IMR-90 (cell line): ENCODE measurements at regions not wholly inside any gene's neighbourhood (a gene's known extent, or its start where the extent isn't known, plus 50 kb on each side); places are given as distances from the start of the nearest gene placed in this dataset.

Experiments
- POLR2A ChIP-seq: IDR thresholded peaks from 2 replicates; pipeline ENCODE4 v1.6.1; 2012; ENCODE audit warnings: mild to moderate bottlenecking, low read depth, low read length
- RCOR1 ChIP-seq: IDR thresholded peaks from 2 replicates; pipeline ENCODE4 v1.6.1; 2012; ENCODE audit warnings: mild to moderate bottlenecking, low read length, improper control_type of control experiment; ENCODE audit not compliant: insufficient replicate concordance
- SMC3 ChIP-seq: fragments of 150-350 bp; IDR thresholded peaks from 2 replicates; pipeline ENCODE4 v1.6.1; 2016; ENCODE audit warnings: low read depth, mild to moderate bottlenecking, antibody characterized with exemption, low read length, moderate library complexity
- TF ChIP-seq, protein P1 (sequence below): conservative IDR thresholded peaks from 2 replicates; pipeline ENCODE4 v1.5.1; 2012; ENCODE audit warnings: mild to moderate bottlenecking, low read depth, low read length, improper control_type of control experiment

DNA sequence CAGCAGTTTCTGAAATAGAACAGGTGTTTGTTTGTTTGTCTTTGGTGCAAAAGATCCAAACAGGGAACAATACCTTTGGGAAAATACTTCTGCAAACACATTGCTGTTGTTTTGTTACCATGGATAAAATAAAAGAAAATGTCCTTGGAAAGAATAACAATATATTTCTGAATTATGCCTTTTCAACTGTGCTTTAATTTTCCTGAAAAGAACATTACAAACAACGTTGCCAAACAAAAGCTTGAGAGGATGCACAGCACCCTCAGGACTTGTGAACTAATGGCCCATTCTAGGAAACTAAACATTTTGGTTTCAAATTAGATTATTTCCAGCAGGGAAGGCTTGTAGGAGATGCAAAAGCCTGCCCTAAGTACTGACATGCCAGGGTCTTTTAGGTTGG, 967.2 kb downstream of the TLE4 start:
- TF ChIP-seq SMC3 (no peak), RCOR1 (no peak), POLR2A (no peak)
- TF ChIP-seq, protein P1, sequence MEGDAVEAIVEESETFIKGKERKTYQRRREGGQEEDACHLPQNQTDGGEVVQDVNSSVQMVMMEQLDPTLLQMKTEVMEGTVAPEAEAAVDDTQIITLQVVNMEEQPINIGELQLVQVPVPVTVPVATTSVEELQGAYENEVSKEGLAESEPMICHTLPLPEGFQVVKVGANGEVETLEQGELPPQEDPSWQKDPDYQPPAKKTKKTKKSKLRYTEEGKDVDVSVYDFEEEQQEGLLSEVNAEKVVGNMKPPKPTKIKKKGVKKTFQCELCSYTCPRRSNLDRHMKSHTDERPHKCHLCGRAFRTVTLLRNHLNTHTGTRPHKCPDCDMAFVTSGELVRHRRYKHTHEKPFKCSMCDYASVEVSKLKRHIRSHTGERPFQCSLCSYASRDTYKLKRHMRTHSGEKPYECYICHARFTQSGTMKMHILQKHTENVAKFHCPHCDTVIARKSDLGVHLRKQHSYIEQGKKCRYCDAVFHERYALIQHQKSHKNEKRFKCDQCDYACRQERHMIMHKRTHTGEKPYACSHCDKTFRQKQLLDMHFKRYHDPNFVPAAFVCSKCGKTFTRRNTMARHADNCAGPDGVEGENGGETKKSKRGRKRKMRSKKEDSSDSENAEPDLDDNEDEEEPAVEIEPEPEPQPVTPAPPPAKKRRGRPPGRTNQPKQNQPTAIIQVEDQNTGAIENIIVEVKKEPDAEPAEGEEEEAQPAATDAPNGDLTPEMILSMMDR, result no peak
